H9 (cell line): ENCODE measurements at regions not wholly inside any gene's neighbourhood (a gene's known extent, or its start where the extent isn't known, plus 50 kb on each side); places are given as distances from the start of the nearest gene placed in this dataset.

ENCODE experiments used
- DNase-seq: peaks from one replicate; pipeline ENCODE4 v3.0.0-alpha.2; 2017
- H2AFZ ChIP-seq: one replicate; pipeline ENCODE4 v1.6.1; 2013; ENCODE audit warnings: mild to moderate bottlenecking, low read length, control low read depth, moderate library complexity
- H2AK5ac ChIP-seq: 2 replicates; pipeline ENCODE4 v1.6.1; 2013; ENCODE audit warnings: low read length, control low read depth, mixed read lengths; ENCODE audit not compliant: insufficient read length
- H2BK120ac ChIP-seq: one replicate; pipeline ENCODE4 v1.6.1; 2013; ENCODE audit warnings: low read depth, mild to moderate bottlenecking, low read length, control low read depth, inconsistent platforms; ENCODE audit not compliant: poor library complexity, severe bottlenecking
- H2BK12ac ChIP-seq: 2 replicates; pipeline ENCODE4 v1.6.1; 2013; ENCODE audit warnings: low read length, control low read depth, mixed read lengths, low read depth; ENCODE audit not compliant: insufficient read length
- H2BK15ac ChIP-seq: 2 replicates; pipeline ENCODE4 v1.6.1; 2013; ENCODE audit warnings: low read depth, low read length, control low read depth
- H2BK20ac ChIP-seq: one replicate; pipeline ENCODE4 v1.6.1; 2013; ENCODE audit warnings: low read depth, mild to moderate bottlenecking, low read length, control low read depth, inconsistent platforms; ENCODE audit not compliant: poor library complexity, severe bottlenecking
- H2BK5ac ChIP-seq: 2 replicates; pipeline ENCODE4 v1.6.1; 2013; ENCODE audit warnings: low read length, control low read depth, mixed read lengths; ENCODE audit not compliant: insufficient read length
- H3K14ac ChIP-seq: 2 replicates; pipeline ENCODE4 v1.6.1; 2013; ENCODE audit warnings: low read length, control low read depth; ENCODE audit not compliant: insufficient read depth
- H3K18ac ChIP-seq: 2 replicates; pipeline ENCODE4 v1.6.1; 2013; ENCODE audit warnings: low read depth, mild to moderate bottlenecking, mixed read lengths, low read length, control low read depth; ENCODE audit not compliant: insufficient read length
- H3K23ac ChIP-seq: 2 replicates; pipeline ENCODE4 v1.6.1; 2013; ENCODE audit warnings: low read length, control low read depth, mixed read lengths, low read depth; ENCODE audit not compliant: insufficient read length
- H3K23me2 ChIP-seq: 2 replicates; pipeline ENCODE4 v1.6.1; 2013; ENCODE audit warnings: low read depth, mild to moderate bottlenecking, mixed read lengths, low read length, control low read depth; ENCODE audit not compliant: insufficient read length, poor library complexity, severe bottlenecking
- H3K27ac ChIP-seq: 2 replicates; pipeline ENCODE4 v1.5.1; 2013; ENCODE audit warnings: low read length, control low read depth, mixed read lengths, low read depth; ENCODE audit not compliant: insufficient read length
- H3K27me3 ChIP-seq: 2 replicates; pipeline ENCODE4 v1.6.1; 2013; ENCODE audit warnings: low read length, control low read depth, inconsistent platforms; ENCODE audit not compliant: insufficient read depth
- H3K4ac ChIP-seq: 2 replicates; pipeline ENCODE4 v1.6.1; 2013; ENCODE audit warnings: low read depth, mild to moderate bottlenecking, control low read depth, inconsistent platforms, low read length, moderate library complexity
- H3K4me1 ChIP-seq: 2 replicates; pipeline ENCODE4 v1.6.1; 2013; ENCODE audit warnings: low read length, control low read depth, inconsistent platforms; ENCODE audit not compliant: insufficient read depth
- H3K4me2 ChIP-seq: 2 replicates; pipeline ENCODE4 v1.6.1; 2013; ENCODE audit warnings: low read length, control low read depth, mixed read lengths; ENCODE audit not compliant: insufficient read length, insufficient read depth
- H3K56ac ChIP-seq: 2 replicates; pipeline ENCODE4 v1.6.1; 2013; ENCODE audit warnings: low read depth, mild to moderate bottlenecking, mixed read lengths, low read length, control low read depth; ENCODE audit not compliant: insufficient read length
- H3K79me1 ChIP-seq: 2 replicates; pipeline ENCODE4 v1.6.1; 2013; ENCODE audit warnings: low read depth, mild to moderate bottlenecking, moderate library complexity, low read length, control low read depth, inconsistent platforms; ENCODE audit not compliant: insufficient read depth, poor library complexity, severe bottlenecking
- H3K79me2 ChIP-seq: 2 replicates; pipeline ENCODE4 v1.6.1; 2013; ENCODE audit warnings: low read length, control low read depth, inconsistent platforms; ENCODE audit not compliant: insufficient read depth
- H3K9ac ChIP-seq: 2 replicates; pipeline ENCODE4 v1.6.1; 2013; ENCODE audit warnings: low read length, control low read depth, mixed read lengths; ENCODE audit not compliant: insufficient read length; ENCODE audit errors: extremely low read depth
- H3K9me3 ChIP-seq: one replicate; pipeline ENCODE4 v1.6.1; 2013; ENCODE audit warnings: low read depth, low read length, inconsistent platforms; ENCODE audit not compliant: control insufficient read depth
- H3T11ph ChIP-seq: one replicate; pipeline ENCODE4 v1.6.1; 2013; ENCODE audit warnings: mild to moderate bottlenecking, low read length, control low read depth, inconsistent platforms
- H4K20me1 ChIP-seq: one replicate; pipeline ENCODE4 v1.6.1; 2013; ENCODE audit not compliant: control insufficient read depth, insufficient read length, insufficient read depth
- H4K5ac ChIP-seq: 2 replicates; pipeline ENCODE4 v1.6.1; 2013; ENCODE audit warnings: low read depth, mild to moderate bottlenecking, mixed read lengths, low read length, control low read depth; ENCODE audit not compliant: insufficient read length
- H4K8ac ChIP-seq: replicated peaks from 2 replicates; pipeline ENCODE4 v1.6.1; 2013; ENCODE audit warnings: low read length, control low read depth, mixed read lengths, low read depth; ENCODE audit not compliant: insufficient read length
- H4K91ac ChIP-seq: 2 replicates; pipeline ENCODE4 v1.6.1; 2013; ENCODE audit warnings: low read depth, mild to moderate bottlenecking, moderate library complexity, mixed read lengths, low read length, control low read depth; ENCODE audit not compliant: insufficient read length
- H3K27ac Mint-ChIP-seq, 3 experiments: 2 replicates in 2 of 3; 3 replicates in 1 of 3; pipeline ENCODE4 v1.8.0; 2020 to 2021; ENCODE audit warnings: mixed read lengths in 3 of 3, mild to moderate bottlenecking in 1 of 3, moderate library complexity in 1 of 3
- H3K27me3 Mint-ChIP-seq: 2 replicates; pipeline ENCODE4 v1.8.0; 2021; ENCODE audit warnings: low read depth, mild to moderate bottlenecking, moderate library complexity, mixed read lengths
- H3K36me3 Mint-ChIP-seq, 3 experiments: 2 replicates in 2 of 3; 3 replicates in 1 of 3; pipeline ENCODE4 v1.8.0; 2020 to 2021; ENCODE audit warnings: low read depth in 3 of 3, mixed read lengths in 3 of 3; ENCODE audit not compliant: insufficient read depth in 1 of 3
- H3K4me1 Mint-ChIP-seq, 2 experiments: 2 replicates each; pipeline ENCODE4 v1.8.0; 2020; ENCODE audit warnings: mixed read lengths in 2 of 2
- H3K4me3 Mint-ChIP-seq, 2 experiments: 2 replicates in 1 of 2; 3 replicates in 1 of 2; pipeline ENCODE4 v1.8.0; 2020 to 2021; ENCODE audit warnings: mild to moderate bottlenecking in 2 of 2, mixed read lengths in 2 of 2, moderate library complexity in 1 of 2
- H3K9me3 Mint-ChIP-seq, 2 experiments: 2 replicates in 1 of 2; 3 replicates in 1 of 2; pipeline ENCODE4 v1.8.0; 2020; ENCODE audit warnings: mild to moderate bottlenecking in 2 of 2, mixed read lengths in 2 of 2, moderate library complexity in 1 of 2
- WGBS: extraction: QIAGEN DNeasy Blood & Tissue Kit; methylation state at CpG from one replicate; pipeline ENCODE4 v1.1.7; 2013; ENCODE audit warnings: missing lambda C conversion rate, low lambda C conversion rate, mixed read lengths; ENCODE audit not compliant: insufficient read length; ENCODE audit errors: extremely low coverage; 5-methylcytosine and 5-hydroxymethylcytosine counted together
- TF ChIP-seq, protein P1 (sequence below): fragments of 200-600 bp; sonication (generic); conservative IDR thresholded peaks from 3 replicates; pipeline ENCODE4 v1.8.0; 2021; ENCODE audit warnings: antibody characterized with exemption, mild to moderate bottlenecking

DNA sequence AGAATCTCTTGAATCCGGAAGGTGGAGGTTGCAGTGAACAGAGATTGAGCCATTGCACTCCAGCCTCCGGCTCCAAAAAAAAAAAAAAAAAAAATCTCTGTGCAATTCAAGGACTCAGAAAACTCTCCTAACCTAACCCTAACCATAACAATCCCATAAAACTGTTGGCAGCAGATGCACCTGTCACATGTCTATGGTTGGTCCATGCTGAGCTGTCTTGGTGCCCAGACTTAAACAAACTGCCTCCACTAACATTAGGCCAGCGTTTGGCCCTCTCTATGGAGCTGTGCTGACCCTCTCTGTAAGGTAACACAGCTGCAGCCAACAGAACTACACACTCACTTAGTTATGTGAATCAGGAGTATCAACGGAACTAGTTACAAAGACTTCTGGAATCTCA is 132.5 kb upstream of the PTER start:
- H2BK120ac ChIP-seq: no peak overlapping the region
- H3K9ac ChIP-seq: no peak overlapping the region
- H3K79me1 ChIP-seq: no peaks in the 10 kb centered on the region
- H4K5ac ChIP-seq: no peak overlapping the region
- no peak overlapping the region for H3K14ac ChIP-seq
- no peak overlapping the region for H3T11ph ChIP-seq
- no CpG with 5 or more reads among the region's 4 CpGs for WGBS
- no peak overlapping the region for H3K27ac ChIP-seq
- no peak overlapping the region for H3K56ac ChIP-seq
- no peaks in the 10 kb centered on the region for H3K27me3 ChIP-seq
- Mint-ChIP-seq H3K4me1 (no peaks in the 10 kb centered on the region), H3K27me3 (no peaks in the 10 kb centered on the region), H3K36me3 (peaks cover 0 to 8% (median 4%) of the 10 kb centered on the region in 3 experiments; a peak in 3 of 7 replicates), H3K27ac (peak overlapping the region in 1 of 3 experiments; percentile 82; a peak in 2 of 7 replicates), H3K4me3 (no peak overlapping the region), H3K9me3 (no peaks in the 10 kb centered on the region; a peak in 1 of 5 replicates)
- no peak overlapping the region for H2BK5ac ChIP-seq
- H4K8ac ChIP-seq: no peak overlapping the region
- no peak overlapping the region for H2AK5ac ChIP-seq
- H2BK12ac ChIP-seq: no peak overlapping the region
- H3K23ac ChIP-seq: no peak overlapping the region
- H2BK20ac ChIP-seq: no peak overlapping the region
- H3K79me2 ChIP-seq: no peaks in the 10 kb centered on the region
- no peak overlapping the region for H3K4ac ChIP-seq
- H3K4me1 ChIP-seq: no peaks in the 10 kb centered on the region
- H3K18ac ChIP-seq: no peak overlapping the region
- TF ChIP-seq, protein P1, sequence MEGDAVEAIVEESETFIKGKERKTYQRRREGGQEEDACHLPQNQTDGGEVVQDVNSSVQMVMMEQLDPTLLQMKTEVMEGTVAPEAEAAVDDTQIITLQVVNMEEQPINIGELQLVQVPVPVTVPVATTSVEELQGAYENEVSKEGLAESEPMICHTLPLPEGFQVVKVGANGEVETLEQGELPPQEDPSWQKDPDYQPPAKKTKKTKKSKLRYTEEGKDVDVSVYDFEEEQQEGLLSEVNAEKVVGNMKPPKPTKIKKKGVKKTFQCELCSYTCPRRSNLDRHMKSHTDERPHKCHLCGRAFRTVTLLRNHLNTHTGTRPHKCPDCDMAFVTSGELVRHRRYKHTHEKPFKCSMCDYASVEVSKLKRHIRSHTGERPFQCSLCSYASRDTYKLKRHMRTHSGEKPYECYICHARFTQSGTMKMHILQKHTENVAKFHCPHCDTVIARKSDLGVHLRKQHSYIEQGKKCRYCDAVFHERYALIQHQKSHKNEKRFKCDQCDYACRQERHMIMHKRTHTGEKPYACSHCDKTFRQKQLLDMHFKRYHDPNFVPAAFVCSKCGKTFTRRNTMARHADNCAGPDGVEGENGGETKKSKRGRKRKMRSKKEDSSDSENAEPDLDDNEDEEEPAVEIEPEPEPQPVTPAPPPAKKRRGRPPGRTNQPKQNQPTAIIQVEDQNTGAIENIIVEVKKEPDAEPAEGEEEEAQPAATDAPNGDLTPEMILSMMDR: no peak
- no peak overlapping the region for H2AFZ ChIP-seq
- no peaks in the 10 kb centered on the region for H3K23me2 ChIP-seq
- no peaks in the 10 kb centered on the region for H4K20me1 ChIP-seq
- no peaks in the 10 kb centered on the region for H3K9me3 ChIP-seq
- H3K4me2 ChIP-seq: no peak overlapping the region
- no peak for DNase-seq
- no peak overlapping the region; the same call in 1 of the 2 replicates for H2BK15ac ChIP-seq
- no peak overlapping the region for H4K91ac ChIP-seq
